HG03108 (cell line): ENCODE measurements at regions not wholly inside any gene's neighbourhood (a gene's known extent, or its start where the extent isn't known, plus 50 kb on each side); places are given as distances from the start of the nearest gene placed in this dataset.

Source experiments
- ATAC-seq: cut with Tn5 transposase; IDR thresholded peaks from one replicate; pipeline ENCODE4 v1.9.1; 2021; ENCODE audit warnings: moderate library complexity; ENCODE audit not compliant: unreplicated experiment

- no peak for ATAC-seq
Measured at GRCh38 chr5:52392321-52392720, 395.4 kb upstream of the ITGA1 start.

DNA sequence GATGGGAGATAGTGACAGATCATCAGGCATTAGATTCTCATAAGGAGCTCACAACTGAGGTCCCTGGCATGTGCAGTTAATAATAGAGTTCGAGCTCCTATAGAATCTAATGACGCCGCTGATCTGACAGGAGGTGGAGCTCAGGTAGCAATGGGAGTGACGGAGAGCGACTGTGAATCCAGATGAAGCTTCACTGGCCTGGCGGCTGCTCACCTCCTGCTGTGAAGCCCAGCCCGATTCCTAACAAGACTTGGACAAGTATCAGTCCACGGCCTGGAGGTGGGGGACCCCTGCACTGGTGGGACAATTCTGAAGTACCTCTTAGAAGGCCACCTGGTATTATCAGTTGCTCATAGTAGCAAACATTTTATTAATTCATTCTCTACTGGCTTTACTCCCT, 377.9 kb upstream of the ITGA1 start:
- ATAC-seq = no peak

DNA sequence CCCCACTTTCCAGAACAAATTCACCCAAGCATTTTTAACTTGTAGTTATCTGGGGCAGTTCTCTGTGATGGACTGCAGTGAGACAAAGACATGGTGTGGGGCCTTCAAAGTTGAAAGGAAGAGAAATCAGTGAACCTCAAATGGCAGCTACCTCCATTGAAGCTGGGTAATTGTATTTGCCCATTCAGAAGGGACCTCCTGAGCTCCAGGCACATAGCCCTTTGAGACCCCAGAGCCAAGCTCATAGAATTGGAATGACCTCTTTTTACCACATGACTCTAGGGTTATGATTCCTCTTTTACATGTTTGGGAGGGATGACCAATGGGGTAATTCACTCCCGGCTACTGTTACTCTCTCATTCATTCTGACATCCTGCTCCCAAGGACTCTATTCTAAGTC, 368.4 kb upstream of the ITGA1 start:
- no peak for ATAC-seq

DNA sequence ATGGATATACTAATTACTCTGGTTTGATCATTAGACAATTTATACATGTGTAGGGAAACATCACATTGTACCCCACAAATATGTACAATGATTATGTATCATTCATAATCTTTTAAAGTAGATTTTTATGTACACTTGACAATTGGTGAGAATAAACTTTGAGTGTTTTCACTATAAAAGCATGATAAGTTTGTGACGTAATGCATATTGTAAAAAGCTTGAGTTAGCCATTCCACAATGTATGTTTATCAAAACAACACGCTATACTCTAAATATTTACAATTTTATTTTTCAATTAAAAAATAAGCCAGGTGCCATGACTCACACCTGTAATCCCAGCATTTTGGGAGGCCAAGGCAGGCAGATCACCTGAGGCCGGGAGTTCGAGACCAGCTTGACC, 360.1 kb upstream of the ITGA1 start:
- ATAC-seq = no peak

DNA sequence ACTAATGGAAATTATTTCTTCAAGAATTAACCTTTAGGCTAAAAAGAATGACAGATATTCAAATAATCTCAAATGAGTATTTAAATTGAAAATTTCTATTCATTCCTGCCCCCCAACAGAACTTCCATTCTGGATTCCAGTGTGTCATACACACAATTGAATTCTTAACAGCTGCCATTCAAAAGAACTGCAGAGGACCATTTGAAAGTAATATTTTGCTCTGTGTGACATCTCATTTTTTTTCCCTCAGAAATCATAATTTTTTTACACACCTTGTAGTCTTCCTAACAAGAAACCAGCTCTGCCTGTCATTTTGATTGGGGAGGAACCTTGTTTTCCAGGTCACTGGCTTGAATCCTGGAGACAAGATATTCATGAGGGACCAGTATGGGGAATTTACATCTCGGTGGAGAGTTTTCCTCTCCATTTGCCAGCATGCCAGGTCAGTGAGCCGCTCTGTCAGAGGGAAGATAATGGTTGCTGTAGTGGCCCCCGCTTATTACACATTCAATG, 358.7 kb upstream of the ITGA1 start:
- ATAC-seq = no peak

DNA sequence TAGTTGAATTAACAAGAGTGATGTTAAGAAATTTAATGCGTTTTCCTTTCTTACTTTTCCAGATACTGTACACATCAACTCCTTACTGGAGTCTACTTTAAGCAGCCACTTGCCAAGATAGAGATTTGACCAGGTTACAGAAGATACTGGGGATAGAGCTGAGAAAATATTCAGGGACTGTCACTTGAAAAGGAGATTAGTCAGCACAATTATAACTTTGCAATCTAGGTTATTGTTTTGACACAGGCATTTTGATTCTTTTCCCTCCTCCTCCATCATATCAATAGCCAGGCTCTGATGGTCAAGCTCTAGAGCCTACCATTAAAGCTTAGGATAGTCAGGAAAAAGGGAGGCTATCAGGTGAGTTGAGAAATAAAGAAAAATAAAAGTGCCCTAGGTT, 345.9 kb upstream of the ITGA1 start:
- ATAC-seq = no peak

DNA sequence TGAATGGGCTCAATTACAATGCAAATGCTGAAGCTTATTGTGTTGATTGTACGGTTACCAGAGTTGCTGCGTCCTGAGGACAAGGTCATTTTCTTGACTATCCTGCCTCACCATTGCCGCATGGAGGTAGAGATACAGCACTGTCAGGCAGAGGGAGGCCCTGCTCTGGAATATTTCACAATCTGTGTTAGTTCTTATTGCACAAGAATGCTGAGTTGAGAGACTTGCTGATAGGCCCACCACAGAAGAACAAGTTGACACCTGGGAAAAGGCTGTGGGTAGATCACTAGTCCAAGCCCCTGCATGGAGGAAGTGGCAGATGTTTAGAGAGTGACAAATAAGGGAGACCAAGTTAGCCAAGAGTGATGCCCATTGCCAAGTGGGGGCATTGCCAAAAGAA, 344.5 kb upstream of the ITGA1 start:
- ATAC-seq = no peak

DNA sequence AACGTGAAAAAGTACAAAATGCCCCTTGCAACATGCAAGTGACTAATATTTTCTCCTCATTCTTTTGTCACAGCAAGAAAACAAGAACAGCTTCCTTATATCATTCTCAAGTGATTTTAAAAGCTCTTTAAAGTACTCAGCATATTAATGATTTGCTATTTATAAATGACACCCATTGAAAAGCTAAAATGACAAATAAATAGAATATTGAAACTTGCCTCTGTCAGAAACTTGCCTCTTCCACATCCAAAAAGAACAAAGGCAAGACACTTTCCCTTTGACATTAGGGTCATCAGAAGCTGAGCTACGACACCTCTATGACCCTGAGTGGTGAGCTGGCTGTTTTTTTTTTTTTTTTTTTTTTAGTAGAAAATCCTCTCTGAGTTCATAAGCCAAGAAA, 339.6 kb upstream of the ITGA1 start:
- no peak for ATAC-seq

DNA sequence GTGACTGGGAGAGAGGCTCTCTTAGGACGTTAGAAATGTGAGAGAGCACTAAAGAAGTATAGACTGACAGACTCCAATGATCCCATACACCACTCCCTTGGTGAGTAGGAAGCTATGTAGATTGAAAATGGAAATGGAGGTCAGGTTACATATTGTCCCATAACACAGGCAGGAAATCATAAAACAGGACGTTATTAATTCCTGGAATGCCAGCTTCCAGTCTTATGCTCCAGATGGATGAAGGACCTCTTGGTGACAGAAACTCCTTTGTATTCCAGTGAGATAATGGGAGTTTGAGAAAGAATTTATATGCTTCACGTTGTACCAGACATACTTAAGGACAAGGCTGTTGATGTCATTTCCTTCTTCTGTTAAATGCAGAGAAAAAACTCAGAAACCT, 338.2 kb upstream of the ITGA1 start:
- no peak for ATAC-seq

DNA sequence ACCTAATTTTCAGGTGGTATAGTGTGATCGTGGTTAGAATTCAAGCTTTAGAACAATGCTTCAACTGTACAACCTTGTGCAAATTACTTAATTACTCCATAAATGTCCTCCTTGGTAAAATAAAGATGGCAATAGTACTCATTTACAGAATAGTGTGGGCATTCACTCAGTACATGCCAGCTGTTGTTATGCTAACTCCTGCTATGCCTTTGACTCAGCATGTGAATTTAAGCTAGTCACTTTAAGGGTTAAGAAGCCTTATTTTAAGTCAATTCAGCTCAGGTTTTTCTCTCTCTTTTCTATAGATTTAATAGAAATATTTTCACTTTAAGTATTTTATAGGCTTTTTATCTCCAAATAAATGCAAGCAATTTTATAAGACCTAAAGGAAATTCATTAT, 335.6 kb upstream of the ITGA1 start:
- ATAC-seq = no peak

GRCh38 chr5:52453176-52453575, 334.5 kb upstream of the ITGA1 start:
- ATAC-seq = no peak

- ATAC-seq = no peak
Measured at GRCh38 chr5:52455920-52456319, 331.8 kb upstream of the ITGA1 start.

GRCh38 chr5:52457810-52458209, 329.9 kb upstream of the ITGA1 start:
- ATAC-seq = no peak

- ATAC-seq = no peak
Measured at GRCh38 chr5:52466113-52466512, 321.6 kb upstream of the ITGA1 start.

DNA sequence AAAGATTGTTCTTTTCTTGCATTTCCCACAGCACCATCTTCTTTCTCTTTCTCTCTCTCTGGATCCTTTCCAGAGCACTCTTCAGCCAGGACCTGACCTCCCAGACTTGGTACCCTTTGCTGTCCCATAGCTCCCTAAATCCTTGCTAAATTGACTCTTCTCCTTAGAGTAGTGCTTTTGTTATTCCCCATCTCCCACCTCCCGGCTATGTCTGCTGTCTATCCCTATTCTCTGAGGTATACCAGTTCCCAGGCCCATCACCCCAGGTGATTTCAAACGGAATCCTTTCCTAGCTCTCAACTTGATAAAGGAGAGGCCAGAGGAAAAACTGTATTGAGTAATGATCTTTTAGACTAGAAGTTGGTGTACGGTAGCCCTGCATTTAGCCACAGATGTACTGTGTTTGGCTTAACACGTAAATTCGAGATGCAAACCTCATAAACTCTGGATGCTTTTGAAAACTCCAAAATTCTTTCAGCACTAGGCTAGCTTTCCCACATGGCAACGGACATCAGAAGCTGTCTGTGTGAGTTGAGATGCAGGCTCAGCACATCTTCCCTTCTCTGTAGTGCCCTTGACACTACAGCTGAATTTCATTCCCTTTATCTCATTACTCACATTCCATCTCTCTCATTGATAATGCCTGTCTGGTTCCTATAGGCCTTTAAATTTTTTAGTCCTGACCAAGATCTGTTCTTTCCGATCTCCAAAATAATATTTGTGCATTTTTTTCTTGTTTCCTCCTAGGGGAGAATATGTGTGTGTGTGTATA, 320.8 kb upstream of the ITGA1 start:
- no peak for ATAC-seq

DNA sequence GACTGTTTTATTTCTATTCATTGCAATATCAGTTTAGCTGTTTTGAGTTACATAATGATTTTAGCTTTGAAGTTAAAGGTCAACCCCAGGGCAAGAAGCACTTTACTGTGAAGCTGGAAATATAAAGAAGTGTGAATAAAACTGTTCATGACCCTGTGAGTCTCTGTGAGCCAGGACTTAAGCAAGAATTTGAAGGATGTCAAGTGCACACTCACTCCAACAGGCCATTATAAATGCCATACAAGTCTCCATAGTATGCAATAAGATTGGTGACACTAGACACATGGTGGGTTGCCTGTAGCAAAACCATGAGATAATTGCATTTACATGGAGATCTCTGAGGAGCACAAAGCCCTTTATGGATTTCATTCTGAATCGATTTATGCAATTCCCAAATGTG, 318.7 kb upstream of the ITGA1 start:
- ATAC-seq = no peak

DNA sequence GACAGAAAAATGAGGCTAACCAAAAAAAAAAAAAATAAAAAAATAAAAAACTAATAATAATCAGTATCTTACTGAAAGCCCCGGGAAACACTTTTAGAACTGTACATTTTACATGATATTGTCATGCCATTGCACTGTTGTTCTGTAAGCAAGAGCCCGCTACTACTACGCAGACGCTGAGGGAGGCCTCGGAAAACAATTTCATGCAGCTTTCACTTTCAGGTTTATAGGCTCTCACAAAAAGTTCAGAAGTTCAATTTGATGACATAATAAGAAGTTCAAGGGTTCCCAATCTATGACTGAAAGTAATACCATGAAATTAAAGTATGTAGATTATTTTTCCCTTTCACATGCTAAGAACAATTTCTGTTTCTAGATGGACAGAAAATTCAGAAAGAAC, 318.3 kb upstream of the ITGA1 start:
- no peak for ATAC-seq

DNA sequence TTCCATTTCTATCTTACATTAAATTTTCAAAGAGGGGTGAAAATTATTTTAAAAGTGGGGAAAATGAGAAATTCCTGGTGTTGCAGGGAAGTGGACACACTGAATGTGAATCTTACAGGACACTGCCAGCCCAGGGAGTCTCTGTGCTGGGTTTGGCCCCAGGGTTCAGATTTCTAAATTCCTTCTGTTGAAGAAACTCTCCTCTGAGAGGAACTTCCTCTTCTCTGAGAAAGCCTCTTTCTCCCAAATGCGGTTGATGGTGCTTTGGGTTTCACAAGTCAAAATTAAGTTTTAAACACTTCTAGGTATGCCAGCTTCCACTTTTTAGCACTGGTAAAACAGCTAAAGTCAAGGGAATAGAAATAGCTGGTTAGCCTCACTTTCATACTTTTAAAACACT, 317.9 kb upstream of the ITGA1 start:
- ATAC-seq = no peak

GRCh38 chr5:52476346-52476745, 311.4 kb upstream of the ITGA1 start:
- ATAC-seq = no peak

DNA sequence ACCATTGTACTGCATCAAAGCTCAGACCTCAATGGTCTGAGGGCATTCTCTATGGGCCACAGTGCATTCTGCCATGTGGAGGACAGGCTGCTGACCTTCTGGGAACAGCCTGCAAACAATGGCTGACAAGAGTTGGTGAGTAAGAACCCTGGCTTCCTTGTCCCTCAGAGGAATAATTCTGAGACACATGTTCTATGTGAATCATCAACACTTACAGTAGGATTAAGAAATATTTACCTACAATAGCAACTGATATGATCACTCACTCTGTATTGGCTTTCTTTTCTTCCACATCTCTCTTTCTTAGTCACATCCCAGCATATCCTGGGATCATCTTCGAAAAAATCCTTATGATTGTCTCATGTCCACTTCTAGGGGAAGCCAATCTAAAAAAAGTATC, 306.5 kb upstream of the ITGA1 start:
- no peak for ATAC-seq

- ATAC-seq = no peak
Measured at GRCh38 chr5:52481851-52482250, 305.9 kb upstream of the ITGA1 start.

GRCh38 chr5:52491071-52491787, 296.5 kb upstream of the ITGA1 start:
- no peak for ATAC-seq
